GM23338 (cell line): ENCODE measurements at regions not wholly inside any gene's neighbourhood (a gene's known extent, or its start where the extent isn't known, plus 50 kb on each side); places are given as distances from the start of the nearest gene placed in this dataset.

ENCODE experiments used
- ATAC-seq: fragments of 200-7000 bp; cut with Tn5 transposase; 3 replicates; pipeline ENCODE4 v1.9.1; 2020
- DNase-seq: peaks from one replicate; pipeline ENCODE4 v3.0.0-alpha.2; 2015; ENCODE audit warnings: low spot score
- H2AFZ ChIP-seq: fragments of 200-600 bp; sonication (generic); 2 replicates; pipeline ENCODE4 v1.8.0; 2016; ENCODE audit warnings: antibody characterized with exemption, mild to moderate bottlenecking, moderate library complexity
- H3F3A ChIP-seq: fragments of 200-600 bp; sonication (generic); replicated peaks from 2 replicates; pipeline ENCODE4 v1.8.0; 2017; ENCODE audit warnings: antibody characterized with exemption, mixed run types, low read depth
- H3K27ac ChIP-seq: fragments of 200-600 bp; sonication (generic); 2 replicates; pipeline ENCODE4 v1.6.1; 2016; ENCODE audit warnings: low read depth
- H3K27me3 ChIP-seq: fragments of 200-600 bp; sonication (generic); 2 replicates; pipeline ENCODE4 v1.8.0; 2016; ENCODE audit warnings: mild to moderate bottlenecking, mixed run types, moderate library complexity; ENCODE audit not compliant: insufficient read depth
- H3K36me3 ChIP-seq: fragments of 200-600 bp; sonication (generic); 2 replicates; pipeline ENCODE4 v1.8.0; 2016; ENCODE audit warnings: mild to moderate bottlenecking; ENCODE audit not compliant: insufficient read depth
- H3K4me1 ChIP-seq: fragments of 200-600 bp; sonication (generic); 2 replicates; pipeline ENCODE4 v1.8.0; 2016; ENCODE audit warnings: mild to moderate bottlenecking, moderate library complexity; ENCODE audit not compliant: insufficient read depth
- H3K4me2 ChIP-seq: fragments of 200-600 bp; sonication (generic); 2 replicates; pipeline ENCODE4 v1.7.1; 2017; ENCODE audit warnings: mixed run types
- H3K4me3 ChIP-seq: fragments of 200-600 bp; sonication (generic); 2 replicates; pipeline ENCODE4 v1.6.1; 2016; ENCODE audit warnings: mixed run types
- H3K79me2 ChIP-seq: fragments of 200-600 bp; sonication (generic); replicated peaks from 2 replicates; pipeline ENCODE4 v1.8.0; 2017; ENCODE audit warnings: mild to moderate bottlenecking; ENCODE audit not compliant: insufficient read depth
- H3K9me2 ChIP-seq: fragments of 200-600 bp; sonication (generic); 2 replicates; pipeline ENCODE4 v1.8.0; 2017; ENCODE audit not compliant: insufficient read depth
- H4K20me1 ChIP-seq: fragments of 200-600 bp; sonication (generic); replicated peaks from 2 replicates; pipeline ENCODE4 v1.8.0; 2017; ENCODE audit warnings: mild to moderate bottlenecking; ENCODE audit not compliant: insufficient read depth
- H3K27ac Mint-ChIP-seq: 2 replicates; pipeline ENCODE4 v1.8.0; 2020; ENCODE audit warnings: inconsistent platforms, mild to moderate bottlenecking, moderate library complexity, mixed read lengths
- H3K27me3 Mint-ChIP-seq: 3 replicates; pipeline ENCODE4 v1.8.0; 2022; ENCODE audit warnings: low read depth, mild to moderate bottlenecking, moderate library complexity, mixed read lengths, inconsistent platforms; ENCODE audit not compliant: insufficient read depth, poor library complexity
- H3K36me3 Mint-ChIP-seq: 3 replicates; pipeline ENCODE4 v1.8.0; 2021; ENCODE audit warnings: low read depth, mild to moderate bottlenecking, inconsistent platforms, moderate library complexity, mixed read lengths
- H3K4me1 Mint-ChIP-seq: 3 replicates; pipeline ENCODE4 v1.8.0; 2020; ENCODE audit warnings: mild to moderate bottlenecking, inconsistent platforms, mixed read lengths
- H3K4me3 Mint-ChIP-seq: 3 replicates; pipeline ENCODE4 v1.8.0; 2021; ENCODE audit warnings: moderate library complexity, mild to moderate bottlenecking, inconsistent platforms, mixed read lengths
- H3K9me3 Mint-ChIP-seq: 3 replicates; pipeline ENCODE4 v1.8.0; 2020; ENCODE audit warnings: moderate library complexity, mild to moderate bottlenecking, inconsistent platforms, mixed read lengths
- CREB1 ChIP-seq: fragments of 250-450 bp; sonication (Bioruptor Pico); IDR thresholded peaks from 2 replicates; pipeline ENCODE4 v1.5.0; 2020; ENCODE audit warnings: low read depth, mild to moderate bottlenecking, moderate library complexity
- EZH2phosphoT487 ChIP-seq: fragments of 200-600 bp; sonication (generic); IDR thresholded peaks from one replicate; pipeline ENCODE4 v1.8.1; 2018; ENCODE audit warnings: antibody characterized with exemption; ENCODE audit not compliant: unreplicated experiment
- ZNF331 ChIP-seq: fragments of 250-450 bp; sonication (Bioruptor Pico); IDR thresholded peaks from 2 replicates; pipeline ENCODE4 v1.5.0; 2020; ENCODE audit warnings: low read depth, mild to moderate bottlenecking, moderate library complexity
- TF ChIP-seq, protein P1 (sequence below): fragments of 250-450 bp; sonication (Bioruptor Pico); IDR thresholded peaks from 2 replicates; pipeline ENCODE4 v1.5.0; 2020; ENCODE audit warnings: mild to moderate bottlenecking, moderate library complexity

DNA sequence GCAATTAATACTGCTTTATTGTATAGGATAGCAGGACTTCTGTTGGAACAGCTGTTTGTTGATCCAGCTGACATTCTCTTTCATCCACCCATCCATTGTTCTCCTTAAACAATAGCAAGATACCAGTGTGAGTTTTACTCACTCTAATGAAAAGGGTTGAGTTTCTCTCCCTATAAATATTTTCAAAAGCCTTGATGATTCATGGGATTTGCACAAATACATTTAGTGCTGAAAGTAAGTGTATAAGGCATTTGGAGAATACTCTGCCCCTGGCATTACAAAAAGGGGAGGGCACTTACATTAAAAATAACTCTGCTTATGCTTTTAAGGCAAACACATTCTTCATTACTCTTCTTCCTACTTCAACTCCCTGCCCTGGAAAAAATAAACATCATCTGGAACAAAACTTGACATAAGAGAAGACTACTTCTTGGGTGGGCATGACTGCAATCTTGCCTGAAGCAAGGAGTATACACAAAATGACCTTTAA, 634.9 kb downstream of the METTL15 start:
- Histone ChIP-seq H3K79me2 (no peaks in the 10 kb centered on the region), H4K20me1 (no peaks in the 10 kb centered on the region), H3K27ac (no peak overlapping the region), H3K4me1 (no peaks in the 10 kb centered on the region; the same call in 1 of the 2 replicates), H3K4me3 (no peak overlapping the region), H2AFZ (no peak overlapping the region; the same call in 1 of the 2 replicates), H3K4me2 (no peak overlapping the region), H3K27me3 (no peaks in the 10 kb centered on the region), H3F3A (no peaks in the 10 kb centered on the region), H3K36me3 (no peaks in the 10 kb centered on the region), H3K9me2 (peaks cover 2% of the 10 kb centered on the region; the same call in 1 of the 2 replicates)
- peaks cover under 1% of the 10 kb centered on the region for H3K9me3 Mint-ChIP-seq
- DNase-seq (no peak), ATAC-seq (no peak)
- H3K27ac Mint-ChIP-seq: no peak overlapping the region
- TF ChIP-seq, protein P1, sequence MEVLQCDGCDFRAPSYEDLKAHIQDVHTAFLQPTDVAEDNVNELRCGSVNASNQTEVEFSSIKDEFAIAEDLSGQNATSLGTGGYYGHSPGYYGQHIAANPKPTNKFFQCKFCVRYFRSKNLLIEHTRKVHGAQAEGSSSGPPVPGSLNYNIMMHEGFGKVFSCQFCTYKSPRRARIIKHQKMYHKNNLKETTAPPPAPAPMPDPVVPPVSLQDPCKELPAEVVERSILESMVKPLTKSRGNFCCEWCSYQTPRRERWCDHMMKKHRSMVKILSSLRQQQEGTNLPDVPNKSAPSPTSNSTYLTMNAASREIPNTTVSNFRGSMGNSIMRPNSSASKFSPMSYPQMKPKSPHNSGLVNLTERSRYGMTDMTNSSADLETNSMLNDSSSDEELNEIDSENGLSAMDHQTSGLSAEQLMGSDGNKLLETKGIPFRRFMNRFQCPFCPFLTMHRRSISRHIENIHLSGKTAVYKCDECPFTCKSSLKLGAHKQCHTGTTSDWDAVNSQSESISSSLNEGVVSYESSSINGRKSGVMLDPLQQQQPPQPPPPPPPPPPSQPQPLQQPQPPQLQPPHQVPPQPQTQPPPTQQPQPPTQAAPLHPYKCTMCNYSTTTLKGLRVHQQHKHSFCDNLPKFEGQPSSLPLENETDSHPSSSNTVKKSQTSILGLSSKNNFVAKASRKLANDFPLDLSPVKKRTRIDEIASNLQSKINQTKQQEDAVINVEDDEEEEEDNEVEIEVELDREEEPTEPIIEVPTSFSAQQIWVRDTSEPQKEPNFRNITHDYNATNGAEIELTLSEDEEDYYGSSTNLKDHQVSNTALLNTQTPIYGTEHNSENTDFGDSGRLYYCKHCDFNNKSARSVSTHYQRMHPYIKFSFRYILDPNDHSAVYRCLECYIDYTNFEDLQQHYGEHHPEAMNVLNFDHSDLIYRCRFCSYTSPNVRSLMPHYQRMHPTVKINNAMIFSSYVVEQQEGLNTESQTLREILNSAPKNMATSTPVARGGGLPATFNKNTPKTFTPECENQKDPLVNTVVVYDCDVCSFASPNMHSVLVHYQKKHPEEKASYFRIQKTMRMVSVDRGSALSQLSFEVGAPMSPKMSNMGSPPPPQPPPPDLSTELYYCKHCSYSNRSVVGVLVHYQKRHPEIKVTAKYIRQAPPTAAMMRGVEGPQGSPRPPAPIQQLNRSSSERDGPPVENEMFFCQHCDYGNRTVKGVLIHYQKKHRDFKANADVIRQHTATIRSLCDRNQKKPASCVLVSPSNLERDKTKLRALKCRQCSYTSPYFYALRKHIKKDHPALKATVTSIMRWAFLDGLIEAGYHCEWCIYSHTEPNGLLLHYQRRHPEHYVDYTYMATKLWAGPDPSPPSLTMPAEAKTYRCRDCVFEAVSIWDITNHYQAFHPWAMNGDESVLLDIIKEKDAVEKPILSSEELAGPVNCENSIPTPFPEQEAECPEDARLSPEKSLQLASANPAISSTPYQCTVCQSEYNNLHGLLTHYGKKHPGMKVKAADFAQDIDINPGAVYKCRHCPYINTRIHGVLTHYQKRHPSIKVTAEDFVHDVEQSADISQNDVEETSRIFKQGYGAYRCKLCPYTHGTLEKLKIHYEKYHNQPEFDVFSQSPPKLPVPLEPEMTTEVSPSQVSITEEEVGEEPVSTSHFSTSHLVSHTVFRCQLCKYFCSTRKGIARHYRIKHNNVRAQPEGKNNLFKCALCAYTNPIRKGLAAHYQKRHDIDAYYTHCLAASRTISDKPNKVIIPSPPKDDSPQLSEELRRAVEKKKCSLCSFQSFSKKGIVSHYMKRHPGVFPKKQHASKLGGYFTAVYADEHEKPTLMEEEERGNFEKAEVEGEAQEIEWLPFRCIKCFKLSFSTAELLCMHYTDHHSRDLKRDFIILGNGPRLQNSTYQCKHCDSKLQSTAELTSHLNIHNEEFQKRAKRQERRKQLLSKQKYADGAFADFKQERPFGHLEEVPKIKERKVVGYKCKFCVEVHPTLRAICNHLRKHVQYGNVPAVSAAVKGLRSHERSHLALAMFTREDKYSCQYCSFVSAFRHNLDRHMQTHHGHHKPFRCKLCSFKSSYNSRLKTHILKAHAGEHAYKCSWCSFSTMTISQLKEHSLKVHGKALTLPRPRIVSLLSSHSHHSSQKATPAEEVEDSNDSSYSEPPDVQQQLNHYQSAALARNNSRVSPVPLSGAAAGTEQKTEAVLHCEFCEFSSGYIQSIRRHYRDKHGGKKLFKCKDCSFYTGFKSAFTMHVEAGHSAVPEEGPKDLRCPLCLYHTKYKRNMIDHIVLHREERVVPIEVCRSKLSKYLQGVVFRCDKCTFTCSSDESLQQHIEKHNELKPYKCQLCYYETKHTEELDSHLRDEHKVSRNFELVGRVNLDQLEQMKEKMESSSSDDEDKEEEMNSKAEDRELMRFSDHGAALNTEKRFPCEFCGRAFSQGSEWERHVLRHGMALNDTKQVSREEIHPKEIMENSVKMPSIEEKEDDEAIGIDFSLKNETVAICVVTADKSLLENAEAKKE: no peak
- TF ChIP-seq CREB1: no peak
- no peak for TF ChIP-seq ZNF331 (CRISPR knock-in tag)
- no peak for TF ChIP-seq EZH2phosphoT487
- peaks cover under 1% of the 10 kb centered on the region; the same call in 2 of the 3 replicates for H3K36me3 Mint-ChIP-seq
- peaks cover 5% of the 10 kb centered on the region for H3K4me1 Mint-ChIP-seq
- no peak overlapping the region for H3K4me3 Mint-ChIP-seq
- H3K27me3 Mint-ChIP-seq: no peaks in the 10 kb centered on the region

DNA sequence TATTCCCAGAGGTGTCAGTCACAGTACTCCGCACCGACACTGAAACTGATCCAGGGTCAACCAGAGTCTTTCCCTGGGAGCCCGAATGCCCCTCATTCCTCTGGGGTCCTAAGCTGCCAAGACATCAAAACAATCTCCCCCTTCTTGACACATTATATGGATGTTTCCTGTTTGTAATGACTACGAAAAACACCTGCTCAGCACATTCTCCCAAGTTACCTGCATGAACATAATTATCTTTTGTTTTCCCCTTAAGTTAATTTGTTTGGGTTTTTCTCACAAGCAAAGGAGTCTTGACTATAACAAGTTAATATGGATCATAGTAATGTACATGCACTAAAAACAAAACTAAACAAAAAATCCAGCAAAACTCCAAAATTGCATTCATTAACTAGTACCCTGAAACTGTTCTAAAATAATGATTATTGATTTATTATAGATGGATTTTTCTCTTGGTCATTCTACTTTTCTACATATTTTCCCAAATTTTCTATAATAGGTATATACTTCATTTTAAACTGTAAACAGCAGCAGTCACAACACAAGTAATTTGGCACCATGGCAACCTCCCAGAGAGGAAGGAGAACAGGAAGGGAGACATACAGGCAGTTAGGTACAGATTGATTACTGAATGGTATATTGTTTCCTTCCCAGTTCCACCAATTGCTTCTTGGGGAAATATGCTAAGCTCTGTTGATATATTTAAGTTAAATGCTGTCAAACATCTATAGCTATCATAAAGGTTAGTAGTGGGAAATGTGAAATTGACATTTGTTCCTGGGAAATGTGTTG, 631.5 kb downstream of the METTL15 start:
- H3K27me3 ChIP-seq: no peaks in the 10 kb centered on the region
- DNase-seq (no peak), ATAC-seq (no peak)
- no peaks in the 10 kb centered on the region for H3K79me2 ChIP-seq
- Mint-ChIP-seq H3K36me3 (no peaks in the 10 kb centered on the region), H3K27me3 (no peaks in the 10 kb centered on the region), H3K4me1 (peaks cover 17% of the 10 kb centered on the region), H3K27ac (0 out of 2 replicates have a peak overlapping the region, but pooled peaks have one; percentile 4), H3K4me3 (no peak overlapping the region), H3K9me3 (no peaks in the 10 kb centered on the region; the same call in 2 of the 3 replicates)
- no peaks in the 10 kb centered on the region for H3K36me3 ChIP-seq
- H3K9me2 ChIP-seq: no peaks in the 10 kb centered on the region
- no peak overlapping the region for H2AFZ ChIP-seq
- H3F3A ChIP-seq: no peaks in the 10 kb centered on the region
- H4K20me1 ChIP-seq: no peaks in the 10 kb centered on the region
- no peak overlapping the region for H3K27ac ChIP-seq
- peaks cover 8% of the 10 kb centered on the region for H3K4me1 ChIP-seq
- H3K4me2 ChIP-seq: no peak overlapping the region
- no peak overlapping the region for H3K4me3 ChIP-seq
- TF ChIP-seq, protein P1: no peak
